Upper lobe of right lung (tissue), 1 donor: ENCODE measurements at regions not wholly inside any gene's neighbourhood (a gene's known extent, or its start where the extent isn't known, plus 50 kb on each side); places are given as distances from the start of the nearest gene placed in this dataset.

Experiments
- ATAC-seq: fragments of 200-7000 bp; cut with Tn5 transposase; one replicate; pipeline ENCODE4 v1.9.1; 2020; ENCODE audit warnings: mild to moderate bottlenecking, moderate library complexity
- DNase-seq: peaks from one replicate; pipeline ENCODE4 v3.0.0-alpha.2; 2020
- H3K27ac ChIP-seq: fragments of 200-600 bp; one replicate; pipeline ENCODE4 v1.8.0; 2022
- H3K27me3 ChIP-seq: fragments of 200-600 bp; one replicate; pipeline ENCODE4 v1.8.0; 2022; ENCODE audit warnings: mild to moderate bottlenecking
- H3K36me3 ChIP-seq: fragments of 200-600 bp; one replicate; pipeline ENCODE4 v1.8.0; 2022
- H3K4me1 ChIP-seq: fragments of 200-600 bp; one replicate; pipeline ENCODE4 v1.8.0; 2022
- H3K4me3 ChIP-seq: fragments of 200-600 bp; one replicate; pipeline ENCODE4 v1.8.0; 2022; ENCODE audit warnings: mild to moderate bottlenecking
- H3K9me3 ChIP-seq: fragments of 200-600 bp; one replicate; pipeline ENCODE4 v1.8.0; 2022
- CTCF ChIP-seq: fragments of 200-600 bp; IDR thresholded peaks from one replicate; pipeline ENCODE4 v1.8.0; 2022; ENCODE audit warnings: antibody characterized with exemption
- intact Hi-C: fragments of 100-400 bp; cut with DNase I; formaldehyde crosslinking; loops from one replicate; pipeline ENCODE4 v1.11.0; 2022
- donor health status: DM: no; HTN: yes; CAD: no; lungs with severe emphysema.

DNA sequence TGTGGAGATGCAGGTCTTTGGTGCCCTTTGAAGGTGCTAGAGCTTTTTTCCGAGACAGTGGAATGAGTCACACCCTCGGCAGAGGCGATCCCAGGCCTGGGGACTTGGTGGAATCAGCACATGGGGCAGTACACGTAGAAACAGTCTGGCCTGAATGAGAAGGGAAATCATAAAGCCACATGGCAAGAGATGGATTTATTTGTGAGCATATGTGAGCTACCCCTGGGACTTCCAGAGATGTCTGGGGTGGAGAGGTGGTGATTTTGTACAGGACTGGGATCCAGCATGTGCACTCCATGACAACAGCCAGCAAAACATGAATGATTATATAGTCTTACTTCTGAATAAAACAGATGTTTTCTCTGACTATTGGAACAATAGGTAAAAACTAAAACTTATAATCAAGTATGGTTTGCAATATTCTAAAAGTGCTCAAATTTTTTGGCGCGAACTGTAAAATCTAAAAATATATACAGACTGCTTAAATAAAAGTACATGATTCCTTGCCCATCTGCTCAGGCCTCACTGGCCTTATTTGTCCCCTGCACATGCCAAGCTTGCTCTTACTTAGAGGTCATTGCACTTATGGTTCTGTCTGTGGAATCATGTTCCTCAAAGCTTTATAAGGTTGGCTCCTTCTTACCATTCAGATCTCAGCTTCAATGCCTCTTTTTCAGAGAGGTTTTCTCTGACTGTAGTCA is 54.7 kb upstream of the SMARCA2 start:
- H3K27ac ChIP-seq: no peak overlapping the region
- H3K4me1 ChIP-seq: no peaks in the 10 kb centered on the region
- H3K27me3 ChIP-seq: no peaks in the 10 kb centered on the region
- H3K4me3 ChIP-seq: no peak overlapping the region
- DNase-seq (no peak), ATAC-seq (no peak)
- no peaks in the 10 kb centered on the region for H3K9me3 ChIP-seq
- TF ChIP-seq CTCF: no peak
- intact Hi-C loops: no loop called here
- H3K36me3 ChIP-seq: no peaks in the 10 kb centered on the region

- no peak overlapping the region for H3K27ac ChIP-seq
- no peaks in the 10 kb centered on the region for H3K9me3 ChIP-seq
- TF ChIP-seq CTCF: no peak
- H3K4me3 ChIP-seq: no peak overlapping the region
- H3K36me3 ChIP-seq: no peaks in the 10 kb centered on the region
- intact Hi-C loops: no loop called here
- H3K4me1 ChIP-seq: no peaks in the 10 kb centered on the region
- H3K27me3 ChIP-seq: no peaks in the 10 kb centered on the region
- no peak for DNase-seq
- no peak for ATAC-seq
These were observed 53.0 kb upstream of the SMARCA2 start for GRCh38 chr9:1962122-1962521.

DNA sequence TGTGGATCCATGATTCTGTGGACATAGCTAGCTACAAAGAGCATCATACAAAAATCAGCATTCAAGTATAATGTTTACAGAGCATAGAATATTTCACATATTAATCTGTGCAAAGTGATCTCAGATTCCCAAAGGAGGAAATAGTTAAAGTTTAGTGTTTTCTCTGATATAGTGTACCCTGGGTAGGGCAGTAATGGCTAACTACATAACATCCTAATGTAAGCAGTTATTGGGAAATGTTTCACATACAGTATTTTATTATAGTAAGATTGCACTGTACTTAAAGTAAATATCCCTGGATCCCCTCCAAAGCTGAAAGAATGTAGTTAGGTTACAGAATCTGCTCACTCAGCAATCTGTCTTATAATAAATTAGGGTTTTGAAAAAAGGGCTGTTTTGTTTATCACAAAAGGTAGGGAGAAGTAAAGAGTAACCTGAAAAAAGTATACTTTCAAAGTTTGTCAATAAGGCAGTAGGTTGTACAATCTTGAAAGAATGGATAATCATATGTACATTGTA is 52.5 kb upstream of the SMARCA2 start:
- DNase-seq: no peak

GRCh38 chr9:1964093-1964492 is 51.1 kb upstream of the SMARCA2 start:
- Histone ChIP-seq H3K27ac (no peak overlapping the region), H3K4me3 (no peak overlapping the region), H3K36me3 (no peaks in the 10 kb centered on the region), H3K4me1 (no peaks in the 10 kb centered on the region), H3K9me3 (no peaks in the 10 kb centered on the region), H3K27me3 (no peaks in the 10 kb centered on the region)
- intact Hi-C loops: no loop called here
- TF ChIP-seq CTCF: no peak
- ATAC-seq (no peak), DNase-seq (no peak)

More for the DNA sequence above, 52.5 kb upstream of the SMARCA2 start:
- intact Hi-C loops: no loop called here
- Histone ChIP-seq H3K4me3 (no peak overlapping the region), H3K36me3 (no peaks in the 10 kb centered on the region), H3K4me1 (no peaks in the 10 kb centered on the region), H3K27me3 (no peaks in the 10 kb centered on the region), H3K27ac (no peak overlapping the region), H3K9me3 (no peaks in the 10 kb centered on the region)
- no peak for TF ChIP-seq CTCF
- no peak for ATAC-seq
